Esophagus squamous epithelium (tissue), 4 donors: ENCODE measurements at regions not wholly inside any gene's neighbourhood (a gene's known extent, or its start where the extent isn't known, plus 50 kb on each side); places are given as distances from the start of the nearest gene placed in this dataset.

ENCODE experiments used
- CTCF ChIP-seq, 6 experiments: fragments of 450-650 bp in 4 of 6; fragments of 200-600 bp in 2 of 6; sonication (generic) in 2 of 6; IDR thresholded peaks; one replicate each; pipeline ENCODE4 v1.5.1; 2016 to 2019; ENCODE audit warnings: antibody characterized with exemption in 6 of 6, mild to moderate bottlenecking in 4 of 6, moderate library complexity in 4 of 6
- POLR2A ChIP-seq, 4 donors: fragments of 450-650 bp; IDR thresholded peaks; one replicate each; pipeline ENCODE4 v1.6.1; 2017; ENCODE audit warnings: antibody characterized with exemption in 4 of 4, mild to moderate bottlenecking in 4 of 4, moderate library complexity in 3 of 4

- TF ChIP-seq CTCF (IDR thresholded peaks at IDR 0.05) (no peak), POLR2A (IDR thresholded peaks at IDR 0.05) (no peak)
Measured at GRCh38 chr13:39129213-39129612, 91.0 kb downstream of the NHLRC3 start.
